ENCODE measurements at regions not wholly inside any gene's neighbourhood (a gene's known extent, or its start where the extent isn't known, plus 50 kb on each side); places are given as distances from the start of the nearest gene placed in this dataset.
"Not testable (repeated sequence)": the region's sequence is repeated elsewhere in the genome, so short reads cannot be mapped to it uniquely, and the experiment has no call there.

GRCh38 chr18:78873926-78874500 is 105.6 kb upstream of the SALL3 start:
- no peak for DNase-seq (ENCODE audit: low read depth in 2 of 2)

DNA sequence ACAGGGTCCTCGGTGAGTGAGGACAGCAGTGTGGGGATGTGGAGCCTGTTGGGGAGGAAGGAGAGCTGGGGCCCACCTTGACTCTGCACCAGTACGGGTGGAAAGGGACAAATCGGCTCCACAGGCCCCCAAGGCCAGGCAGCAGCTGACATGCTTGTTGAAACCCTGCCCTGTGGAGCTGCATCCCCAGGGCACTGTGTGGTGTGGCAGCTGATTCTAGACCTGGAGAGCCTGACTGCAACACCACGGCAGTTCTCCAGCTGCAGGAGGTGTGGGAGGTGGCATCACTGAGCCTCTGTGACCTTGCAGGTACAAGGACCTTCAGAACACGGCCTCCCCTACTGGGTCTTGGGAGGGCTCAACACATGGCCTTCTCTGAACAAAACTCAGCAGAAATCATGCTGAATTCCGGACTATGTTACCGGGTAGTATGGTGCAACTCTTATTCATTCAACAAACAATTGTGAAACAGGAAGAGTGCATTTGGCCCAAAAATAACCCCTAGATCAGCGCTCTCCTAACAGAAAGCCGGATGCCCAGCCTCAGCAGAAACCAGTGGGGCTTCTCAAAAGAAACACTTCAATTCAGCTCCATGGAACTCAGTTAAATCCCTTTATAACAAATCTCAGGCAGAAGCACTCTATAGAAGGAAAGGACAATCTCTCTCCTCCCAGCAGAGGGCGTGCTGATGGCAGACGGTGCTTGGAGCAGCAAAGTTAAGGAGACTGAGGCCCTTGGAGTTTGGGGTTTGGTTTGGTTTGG is 104.4 kb upstream of the SALL3 start:
- no peak for DNase-seq (ENCODE audit: low read depth in 2 of 2)

GRCh38 chr18:78875778-78876650 is 103.6 kb upstream of the SALL3 start:
- no peak for DNase-seq (ENCODE audit: low read depth in 2 of 2)

GRCh38 chr18:78876868-78877267 is 102.8 kb upstream of the SALL3 start:
- DNase-seq (ENCODE audit: low read depth in 2 of 2): no peak

- DNase-seq (ENCODE audit: low read depth in 2 of 2): no peak
Measured at GRCh38 chr18:78878335-78878734, 101.3 kb upstream of the SALL3 start.

- not testable (repeated sequence) for DNase-seq (ENCODE audit: low read depth in 2 of 2)
Measured at GRCh38 chr18:78879072-78879883, 100.3 kb upstream of the SALL3 start.

GRCh38 chr18:78882585-78882984 is 97.0 kb upstream of the SALL3 start:
- no peak for DNase-seq (ENCODE audit: low read depth in 2 of 2)

DNA sequence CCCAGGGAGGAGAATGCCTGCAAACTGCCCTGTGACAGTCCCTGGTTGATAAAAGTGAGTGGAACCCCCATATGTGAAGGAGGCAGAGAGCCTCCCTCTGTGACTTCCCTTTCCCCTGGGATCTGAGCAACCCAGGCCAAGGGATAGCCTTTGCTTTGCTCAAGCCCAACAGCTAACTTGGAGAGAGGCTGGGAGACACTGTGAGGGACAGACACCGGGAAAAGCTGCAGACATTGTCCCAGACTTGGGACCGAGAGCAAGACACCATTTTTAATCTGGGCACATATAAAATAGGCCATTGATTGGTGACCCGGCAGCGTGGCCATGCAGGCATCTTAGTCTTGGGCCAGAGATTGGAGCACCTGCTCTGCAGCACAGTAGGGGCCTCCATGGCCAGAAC is 96.1 kb upstream of the SALL3 start:
- DNase-seq (ENCODE audit: low read depth in 2 of 2): no peak

DNA sequence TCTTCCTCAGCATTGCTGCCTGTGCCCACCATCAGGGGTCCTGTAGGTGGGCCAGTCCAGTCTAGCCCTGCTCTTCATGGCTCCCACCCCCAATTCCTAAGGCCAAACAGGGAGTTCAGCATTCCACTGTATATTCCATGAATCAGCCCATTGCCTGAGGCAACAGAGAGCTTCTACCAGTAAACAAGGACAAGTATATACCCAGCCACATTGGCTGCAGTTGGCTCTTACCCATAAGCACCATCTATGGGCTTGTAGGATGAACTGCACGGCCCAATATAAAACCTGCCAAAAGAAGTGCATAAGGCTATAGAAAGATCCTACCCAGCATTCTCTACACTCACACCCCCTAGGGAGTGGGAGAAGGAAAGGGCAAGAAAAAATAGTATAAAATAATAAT is 95.1 kb upstream of the SALL3 start:
- DNase-seq (ENCODE audit: low read depth in 2 of 2): no peak

DNA sequence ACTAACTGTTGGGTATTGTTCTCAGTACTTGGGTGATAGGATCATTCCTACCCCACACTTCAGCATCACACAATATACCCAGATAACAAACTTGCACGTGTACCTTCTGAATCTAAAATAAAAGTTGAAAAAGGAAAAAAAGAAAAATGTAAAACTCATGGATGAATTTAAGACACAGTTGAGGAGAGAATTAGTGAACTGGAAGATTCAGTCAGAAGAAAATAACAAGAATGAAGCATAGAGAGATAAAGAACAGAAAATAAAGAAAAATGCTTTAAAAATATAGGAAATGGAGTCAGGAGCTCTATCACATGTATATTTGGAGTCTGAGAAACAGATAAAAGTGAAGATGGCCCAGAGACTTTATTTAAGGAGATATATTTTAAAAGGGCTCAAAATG is 90.4 kb upstream of the SALL3 start:
- DNase-seq (ENCODE audit: low read depth in 2 of 2): no peak

DNA sequence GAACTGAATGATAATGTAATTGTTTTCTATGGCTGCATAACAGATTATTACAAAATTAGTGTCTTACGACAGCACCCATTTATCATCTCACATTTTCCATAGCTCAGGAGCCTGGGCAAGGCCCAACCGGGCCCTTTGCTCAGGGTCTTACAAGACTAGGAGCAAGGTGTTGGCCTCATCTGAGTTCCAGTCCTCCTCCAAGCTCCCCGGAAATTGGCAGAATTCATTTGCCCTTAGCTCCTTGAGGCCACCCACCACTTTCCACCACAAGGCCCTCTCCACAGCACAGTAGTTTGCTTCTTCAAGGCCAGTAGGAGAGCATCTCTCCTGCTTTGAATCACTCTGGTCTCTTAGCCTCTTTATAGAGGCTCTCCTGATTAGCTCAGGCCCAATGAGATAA is 89.2 kb upstream of the SALL3 start:
- no peak for DNase-seq (ENCODE audit: low read depth in 2 of 2)

GRCh38 chr18:78891185-78891762 is 88.3 kb upstream of the SALL3 start:
- DNase-seq (ENCODE audit: low read depth in 2 of 2): no peak

- DNase-seq (ENCODE audit: low read depth in 2 of 2): no peak
Measured at GRCh38 chr18:78892177-78892576, 87.4 kb upstream of the SALL3 start.

- no peak for DNase-seq (ENCODE audit: low read depth in 2 of 2)
Measured at GRCh38 chr18:78892721-78893120, 86.9 kb upstream of the SALL3 start.

- no peak for DNase-seq (ENCODE audit: low read depth in 2 of 2)
Measured at GRCh38 chr18:78893281-78894032, 86.2 kb upstream of the SALL3 start.

DNA sequence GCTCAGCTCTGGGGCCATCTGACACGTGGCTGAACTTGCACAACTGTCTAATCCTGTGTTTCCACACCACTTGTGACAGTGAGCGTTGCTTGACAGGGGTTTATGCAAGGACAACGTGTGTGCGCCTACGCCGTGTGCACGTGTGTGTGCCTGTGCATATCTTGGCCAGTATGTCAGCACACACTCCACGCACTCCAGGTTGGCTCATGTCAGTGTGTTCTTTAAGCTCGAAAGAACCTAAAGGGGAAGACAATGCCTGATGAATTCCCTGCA is 85.6 kb upstream of the SALL3 start:
- no peak for DNase-seq (ENCODE audit: low read depth in 2 of 2)

- no peak for DNase-seq (ENCODE audit: low read depth in 2 of 2)
Measured at GRCh38 chr18:78895207-78896001, 84.2 kb upstream of the SALL3 start.

DNA sequence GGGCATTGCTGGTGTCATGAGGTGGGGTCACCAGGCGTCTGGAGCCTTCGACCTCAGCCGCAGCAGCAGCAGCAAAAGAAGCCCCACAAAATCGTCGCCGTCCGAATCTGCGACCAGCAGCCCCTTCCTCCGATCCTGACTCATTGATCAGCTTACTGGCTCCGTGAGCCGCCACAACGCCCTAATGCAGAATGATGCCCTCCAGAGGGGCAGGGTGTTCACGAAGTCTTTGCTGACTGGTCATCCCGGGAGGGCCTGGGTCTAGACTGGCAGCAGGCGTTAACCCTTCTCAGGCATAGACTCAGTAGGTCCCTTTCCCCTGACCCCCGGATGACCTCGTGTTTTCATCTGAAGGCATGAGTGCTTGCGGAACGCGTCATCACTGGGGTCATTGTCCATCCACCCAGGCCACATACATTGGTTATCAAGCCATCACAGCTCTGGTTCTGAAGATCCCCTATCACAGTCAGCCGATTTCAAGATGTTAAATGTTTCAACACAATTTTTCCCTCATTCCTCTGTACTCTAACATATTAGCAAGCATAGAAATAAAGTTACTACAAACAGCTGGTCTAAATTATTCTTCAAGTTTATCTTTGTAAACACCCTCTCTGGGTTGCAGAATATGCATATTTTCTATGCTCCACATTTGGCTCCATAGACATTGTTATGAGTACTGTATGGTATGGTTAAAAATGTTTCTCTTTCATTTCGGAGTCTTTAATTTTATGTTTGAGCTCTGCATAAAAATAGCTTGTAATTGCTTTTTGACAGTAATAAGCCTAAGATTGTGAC is 83.3 kb upstream of the SALL3 start:
- DNase-seq (ENCODE audit: low read depth in 2 of 2): no peak

DNA sequence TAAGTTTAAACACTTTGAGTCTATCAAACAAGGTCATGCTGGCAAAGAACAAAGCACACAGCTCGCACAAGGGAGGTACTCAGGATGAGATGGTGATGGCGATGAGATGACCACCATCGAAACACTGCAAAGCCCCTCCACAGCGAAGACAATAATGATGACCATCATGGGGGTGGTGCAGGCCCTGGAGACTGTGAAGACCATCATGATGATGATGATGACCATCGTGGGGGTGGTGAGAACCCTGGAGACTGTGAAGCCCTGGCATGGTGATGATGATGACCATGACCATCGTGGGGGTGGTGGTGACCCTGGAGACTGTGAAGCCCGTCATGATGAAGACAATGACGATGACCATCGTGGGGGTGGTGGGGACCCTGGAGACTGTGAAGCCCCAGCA is 81.6 kb upstream of the SALL3 start:
- DNase-seq (ENCODE audit: low read depth in 2 of 2): no peak

Data from stimulated activated CD8-positive, alpha-beta memory T cell treated with anti-CD3 and anti-CD28 coated beads, Interleukin-7, amount 100 ng/mL, for 4 hours (primary cell).